GM18520 (cell line): ENCODE measurements at regions not wholly inside any gene's neighbourhood (a gene's known extent, or its start where the extent isn't known, plus 50 kb on each side); places are given as distances from the start of the nearest gene placed in this dataset.
"Not testable (repeated sequence)": the region's sequence is repeated elsewhere in the genome, so short reads cannot be mapped to it uniquely, and the experiment has no call there.

Experiments
- ATAC-seq: cut with Tn5 transposase; IDR thresholded peaks from one replicate; pipeline ENCODE4 v1.9.1; 2021; ENCODE audit not compliant: unreplicated experiment

GRCh38 chr4:27343411-27343810 lies 482.8 kb downstream of the STIM2 start:
- ATAC-seq = no peak

GRCh38 chr4:27350161-27350560 lies 489.5 kb downstream of the STIM2 start:
- ATAC-seq = no peak

- ATAC-seq = no peak
These were observed 496.6 kb downstream of the STIM2 start for GRCh38 chr4:27357283-27357682.

DNA sequence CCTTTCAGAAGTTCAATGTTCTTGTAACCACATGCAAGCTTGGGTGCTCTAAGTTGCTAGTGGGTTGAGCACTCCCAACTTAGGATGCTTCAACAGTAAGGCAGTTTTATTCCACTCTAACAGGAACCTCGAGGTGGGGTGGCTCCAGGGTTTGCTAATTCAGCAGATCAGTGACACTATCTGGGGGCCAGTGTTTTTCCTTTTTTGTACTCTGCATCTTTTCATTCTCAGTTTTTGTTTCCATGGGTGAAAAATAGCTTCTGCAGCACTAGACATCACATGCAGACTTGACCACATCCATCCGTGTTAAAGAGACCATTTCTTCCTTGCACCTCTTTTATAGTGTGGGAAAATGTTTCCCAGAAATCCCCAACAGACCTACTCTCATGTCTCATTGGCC lies 497.6 kb downstream of the STIM2 start:
- no peak for ATAC-seq

GRCh38 chr4:27360131-27360530 lies 499.5 kb downstream of the STIM2 start:
- no peak for ATAC-seq

GRCh38 chr4:27360790-27361267 lies 500.2 kb downstream of the STIM2 start:
- ATAC-seq = no peak

DNA sequence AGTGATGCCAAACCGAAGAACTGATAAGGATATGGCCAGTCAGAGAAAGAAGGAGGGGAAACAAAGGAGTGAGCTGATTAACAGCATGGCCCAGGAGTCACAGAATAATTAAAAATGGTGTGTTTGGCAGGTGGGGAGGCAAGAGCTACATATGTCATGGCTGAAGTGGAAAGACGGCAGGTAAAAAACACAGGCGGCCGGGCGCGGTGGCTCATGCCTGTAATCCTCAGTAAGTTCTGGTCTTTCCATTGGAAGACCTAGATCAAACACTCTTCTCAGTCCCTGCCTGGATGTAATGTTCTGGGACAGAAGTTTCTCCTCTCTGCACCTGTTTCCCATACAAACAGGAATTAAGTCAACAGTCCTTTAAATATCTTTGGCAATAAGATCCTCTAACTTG lies 503.9 kb downstream of the STIM2 start:
- no peak for ATAC-seq

- ATAC-seq = no peak
These were observed 505.6 kb downstream of the STIM2 start for GRCh38 chr4:27366104-27366823.

GRCh38 chr4:27368781-27369180 lies 508.1 kb downstream of the STIM2 start:
- no peak for ATAC-seq

GRCh38 chr4:27381815-27382214 lies 521.2 kb downstream of the STIM2 start:
- no peak for ATAC-seq

- ATAC-seq = no peak
These were observed 527.1 kb downstream of the STIM2 start for GRCh38 chr4:27387711-27388110.

DNA sequence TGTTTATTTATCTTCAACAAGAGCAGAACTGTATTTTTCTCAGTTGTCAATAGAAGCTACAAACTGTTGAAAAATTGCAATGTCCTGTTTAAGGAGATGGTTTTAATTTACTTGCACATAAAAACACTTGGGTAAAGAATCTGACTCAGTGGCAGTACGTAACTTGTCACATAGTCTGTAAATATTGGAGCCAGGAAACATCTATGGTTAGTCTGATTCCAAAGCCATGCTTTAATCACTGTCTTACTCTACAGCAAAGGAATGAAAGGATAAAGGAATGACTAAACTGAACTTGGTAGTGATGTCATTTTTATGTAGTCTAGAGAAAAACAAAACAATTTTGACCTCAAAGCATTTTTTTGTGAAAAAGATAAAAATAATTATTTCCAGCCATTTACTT lies 537.2 kb downstream of the STIM2 start:
- ATAC-seq = no peak

GRCh38 chr4:27398631-27399310 lies 538.1 kb downstream of the STIM2 start:
- ATAC-seq = no peak

DNA sequence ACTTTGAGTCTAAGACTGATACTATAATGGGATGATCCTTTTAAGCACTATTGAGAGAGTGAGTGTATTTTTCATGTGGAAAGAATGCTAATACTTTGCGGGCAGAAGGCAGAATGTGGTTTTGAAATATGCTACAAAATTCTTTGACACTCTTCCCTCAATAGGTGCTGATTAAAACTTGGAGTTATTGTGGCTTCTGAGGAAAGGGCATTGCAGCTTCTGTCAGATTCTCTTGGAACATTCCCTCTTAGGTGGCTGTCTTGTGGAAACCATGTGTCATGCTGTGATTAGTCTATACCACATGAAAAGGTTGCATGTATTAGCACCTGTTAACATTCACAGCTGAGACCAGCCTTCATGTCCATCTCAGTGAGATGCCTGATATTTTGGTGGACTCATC lies 547.0 kb downstream of the STIM2 start:
- no peak for ATAC-seq

- ATAC-seq = no peak
These were observed 552.0 kb downstream of the STIM2 start for GRCh38 chr4:27412613-27413012.

GRCh38 chr4:27414887-27415731 lies 554.5 kb downstream of the STIM2 start:
- no peak for ATAC-seq

GRCh38 chr4:27428661-27429060 lies 568.0 kb downstream of the STIM2 start:
- ATAC-seq = no peak

- no peak for ATAC-seq
These were observed 568.8 kb downstream of the STIM2 start for GRCh38 chr4:27429364-27429871.

DNA sequence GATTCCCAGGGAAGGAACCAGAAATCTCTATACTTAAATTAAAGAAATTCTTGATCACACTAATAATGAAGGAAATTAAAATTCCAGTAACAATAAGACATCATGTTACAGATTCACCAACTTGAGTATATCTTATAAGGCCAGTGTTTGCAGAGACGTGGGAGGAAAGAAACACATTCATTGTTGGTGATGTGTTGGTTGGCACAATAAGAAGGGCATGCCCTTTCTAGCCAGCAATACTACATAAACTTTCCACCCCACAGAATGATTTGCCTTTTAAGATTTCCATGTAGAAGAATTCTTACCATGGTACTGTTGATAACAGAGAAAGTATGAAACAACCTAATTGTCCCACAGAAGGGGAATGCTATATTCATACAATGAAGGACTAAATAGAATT lies 581.5 kb downstream of the STIM2 start:
- ATAC-seq = no peak

DNA sequence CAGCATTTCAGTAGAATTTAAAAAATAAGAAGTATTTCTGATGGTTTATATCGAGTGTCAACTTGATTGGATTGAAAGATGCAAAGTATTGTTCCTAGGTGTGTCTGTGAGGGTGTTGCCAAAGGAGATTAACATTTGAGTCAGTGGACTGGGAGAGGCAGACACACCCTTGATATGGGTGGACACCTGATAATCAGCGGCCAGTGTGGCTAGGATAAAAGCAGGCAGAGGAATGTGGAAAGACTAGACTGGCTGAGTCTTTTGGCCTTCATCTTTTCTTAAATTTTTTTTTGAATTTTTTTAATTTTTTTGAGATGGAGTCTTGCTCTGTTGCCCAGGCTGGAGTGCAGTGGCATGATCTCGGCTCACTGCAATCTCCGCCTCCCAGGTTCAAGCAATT lies 582.0 kb downstream of the STIM2 start:
- not testable (repeated sequence) for ATAC-seq

DNA sequence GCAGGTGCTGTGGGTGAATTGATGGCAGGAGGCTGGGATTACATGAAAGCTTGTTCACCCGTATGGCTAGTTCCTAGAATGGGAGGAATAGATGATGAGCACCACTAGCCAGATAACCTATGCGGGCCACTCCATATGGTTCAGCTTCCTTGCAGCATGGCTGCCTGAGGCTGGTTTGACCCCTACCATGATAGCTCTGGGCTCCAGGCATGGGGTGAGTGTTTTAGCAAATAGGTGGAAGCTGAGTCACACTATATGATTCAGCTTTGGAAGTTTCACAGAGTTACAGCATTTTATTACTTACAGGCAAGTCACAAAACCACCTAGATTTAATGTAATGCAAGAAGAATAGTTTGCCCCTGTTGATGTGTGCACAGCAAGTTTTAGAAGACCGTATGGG lies 603.2 kb downstream of the STIM2 start:
- no peak for ATAC-seq
